AG08395 (cell line): ENCODE measurements at regions not wholly inside any gene's neighbourhood (a gene's known extent, or its start where the extent isn't known, plus 50 kb on each side); places are given as distances from the start of the nearest gene placed in this dataset.
"Not testable (repeated sequence)": the region's sequence is repeated elsewhere in the genome, so short reads cannot be mapped to it uniquely, and the experiment has no call there.

ENCODE experiments used
- DNase-seq: peaks from one replicate; pipeline ENCODE4 v3.0.0; 2012; ENCODE audit warnings: mixed read lengths, low spot score

GRCh38 chr5:18354828-18355227 lies 720.6 kb downstream of the TAF11L14 start:
- DNase-seq: no peak

DNA sequence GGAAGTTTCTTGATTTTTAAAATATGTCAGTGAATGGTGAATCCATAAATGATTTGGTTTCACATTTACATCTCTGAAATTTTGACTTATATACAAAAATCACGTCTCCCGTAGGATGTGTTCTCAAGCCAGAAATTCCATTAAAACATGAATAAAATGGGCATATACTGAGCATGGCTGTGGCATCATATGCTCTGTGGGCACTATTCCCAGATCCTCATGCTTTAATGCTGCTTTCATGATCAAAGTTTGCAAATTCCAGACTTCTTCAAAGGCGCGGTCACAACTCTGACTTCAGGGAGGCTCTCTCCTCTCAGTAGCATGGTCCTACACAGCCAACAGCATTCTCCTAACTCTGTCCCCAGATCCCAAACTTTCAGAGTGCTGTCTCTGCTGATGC lies 723.2 kb downstream of the TAF11L14 start:
- DNase-seq: no peak

DNA sequence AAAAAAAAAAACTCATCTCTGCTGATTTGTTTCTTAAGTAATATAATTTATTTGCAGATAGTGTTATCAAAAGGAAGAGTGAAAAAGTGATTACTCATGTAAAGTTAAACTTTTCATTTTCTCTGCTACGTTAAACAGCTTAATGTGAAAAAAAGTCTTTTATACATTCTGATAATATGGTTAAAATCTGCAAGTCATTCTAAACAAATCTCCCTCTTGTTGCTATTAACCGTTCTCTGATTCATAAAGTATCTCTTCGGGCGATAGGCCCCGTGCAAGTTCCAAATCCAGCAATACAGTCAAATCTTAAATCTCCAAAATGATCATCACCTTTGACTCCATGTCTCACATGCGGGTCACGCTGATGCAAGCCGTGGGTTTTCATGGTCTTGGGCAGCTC lies 732.0 kb downstream of the TAF11L14 start:
- no peak for DNase-seq

DNA sequence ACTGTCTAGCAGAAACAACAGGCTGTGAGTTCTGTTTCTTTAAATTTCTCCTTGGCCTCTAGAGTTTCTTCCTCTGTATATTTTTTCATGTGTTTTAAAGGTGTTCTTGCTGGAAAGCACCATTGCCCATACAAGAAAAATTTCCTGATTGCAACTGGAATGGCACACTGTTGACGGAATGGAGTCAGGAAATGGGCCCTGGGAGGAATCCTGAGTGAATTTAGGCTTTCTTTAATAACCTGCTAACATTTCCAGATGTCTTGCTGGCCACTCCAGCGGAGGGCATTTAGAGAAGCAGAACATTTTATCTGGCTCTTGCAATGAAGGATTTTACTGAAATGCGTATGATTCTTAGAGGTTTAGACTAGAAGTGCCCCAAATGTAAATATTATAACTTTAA lies 736.3 kb downstream of the TAF11L14 start:
- no peak for DNase-seq

GRCh38 chr5:18375641-18376040 lies 741.4 kb downstream of the TAF11L14 start:
- DNase-seq: no peak

DNA sequence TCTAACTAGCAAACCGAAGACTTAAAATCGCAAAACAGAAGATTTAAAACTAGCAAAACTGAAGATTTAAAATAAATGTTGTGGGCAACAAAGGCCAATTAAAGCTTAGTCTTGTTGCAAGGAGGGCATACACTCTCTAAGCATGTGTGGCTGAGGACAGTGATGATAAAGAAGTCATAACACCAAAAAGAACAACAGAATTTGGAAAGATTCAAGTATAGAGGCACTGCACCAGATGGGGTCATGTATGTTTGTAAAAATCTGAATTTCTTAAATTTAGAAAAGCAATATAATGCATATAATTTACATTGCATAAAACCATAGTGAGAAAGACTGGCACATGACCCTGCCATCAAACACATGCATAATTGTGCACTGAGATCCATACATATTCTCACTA lies 743.8 kb downstream of the TAF11L14 start:
- no peak for DNase-seq

- no peak for DNase-seq
Observed at GRCh38 chr5:18379189-18379588, 744.9 kb downstream of the TAF11L14 start.

- DNase-seq: no peak
Observed at GRCh38 chr5:18380729-18381362, 746.6 kb downstream of the TAF11L14 start.

- peak; percentile 21 for DNase-seq
Observed at GRCh38 chr5:18393565-18394442, 759.5 kb downstream of the TAF11L14 start.

- DNase-seq: no peak
Observed at GRCh38 chr5:18394443-18394804, 760.2 kb downstream of the TAF11L14 start.

DNA sequence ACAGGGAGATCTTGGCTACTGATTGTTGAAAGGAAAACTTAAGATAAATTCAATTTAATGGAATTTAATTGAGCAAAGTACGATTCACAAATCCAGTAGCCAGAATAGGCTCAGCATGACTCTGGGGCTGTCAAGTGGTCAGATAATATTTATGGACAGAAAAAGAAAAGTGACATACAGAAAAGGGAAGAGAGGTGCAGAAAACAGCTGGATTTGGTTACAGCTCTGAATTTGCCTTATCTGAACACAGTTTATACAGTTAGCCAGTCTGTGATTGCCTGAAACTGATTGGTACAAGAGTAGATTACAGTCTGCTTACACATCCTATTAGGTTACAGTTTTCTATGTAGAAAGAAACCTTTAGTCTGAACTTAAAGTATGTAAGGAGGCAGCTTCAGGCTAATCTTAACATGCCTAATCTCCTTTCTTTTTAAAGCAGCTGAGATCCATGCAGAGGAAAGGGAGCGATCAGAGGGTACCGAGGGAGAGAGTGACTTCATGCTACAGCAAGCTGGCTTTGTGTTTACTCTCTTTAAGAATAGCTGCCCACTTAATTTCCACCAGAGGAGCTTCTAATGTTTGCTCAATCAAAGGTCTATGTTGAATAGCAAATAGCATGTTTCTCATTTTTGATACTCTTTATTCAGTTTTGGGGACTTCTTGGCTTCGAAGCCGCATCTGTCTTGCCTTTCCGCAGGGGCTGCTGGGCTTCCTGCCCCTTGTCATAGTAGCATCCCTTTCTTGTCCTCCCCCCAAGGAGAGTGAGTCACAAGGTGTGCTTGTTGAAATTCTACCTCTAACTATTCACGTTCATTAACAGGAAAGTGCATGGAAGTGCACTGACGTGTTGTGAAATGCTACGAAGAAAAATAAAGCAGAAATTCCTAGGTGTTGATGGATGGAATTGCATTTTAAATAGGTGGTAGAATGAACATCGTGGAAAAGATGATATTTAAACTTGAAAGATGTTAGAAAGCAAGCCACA lies 761.2 kb downstream of the TAF11L14 start:
- no peak for DNase-seq

GRCh38 chr5:18397371-18397770 lies 763.1 kb downstream of the TAF11L14 start:
- no peak for DNase-seq

DNA sequence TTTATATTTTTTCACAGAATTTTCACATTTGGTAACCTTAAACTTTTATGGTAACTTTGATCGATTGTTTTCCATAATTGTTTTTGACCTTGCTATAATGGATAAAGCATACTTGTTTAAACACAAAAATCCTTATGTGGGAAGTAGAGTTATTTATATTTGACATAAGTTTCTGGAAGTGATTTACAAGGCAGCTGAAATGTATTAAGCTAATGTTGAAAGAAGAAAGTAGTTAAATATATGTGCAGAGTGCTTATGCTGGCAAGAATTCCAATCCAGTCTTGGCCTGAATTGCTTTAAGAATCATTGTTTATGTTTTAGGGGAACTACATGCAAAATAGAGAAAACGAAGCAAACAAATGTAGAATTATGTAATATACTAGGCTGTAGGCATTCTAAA lies 763.6 kb downstream of the TAF11L14 start:
- DNase-seq: no peak

DNA sequence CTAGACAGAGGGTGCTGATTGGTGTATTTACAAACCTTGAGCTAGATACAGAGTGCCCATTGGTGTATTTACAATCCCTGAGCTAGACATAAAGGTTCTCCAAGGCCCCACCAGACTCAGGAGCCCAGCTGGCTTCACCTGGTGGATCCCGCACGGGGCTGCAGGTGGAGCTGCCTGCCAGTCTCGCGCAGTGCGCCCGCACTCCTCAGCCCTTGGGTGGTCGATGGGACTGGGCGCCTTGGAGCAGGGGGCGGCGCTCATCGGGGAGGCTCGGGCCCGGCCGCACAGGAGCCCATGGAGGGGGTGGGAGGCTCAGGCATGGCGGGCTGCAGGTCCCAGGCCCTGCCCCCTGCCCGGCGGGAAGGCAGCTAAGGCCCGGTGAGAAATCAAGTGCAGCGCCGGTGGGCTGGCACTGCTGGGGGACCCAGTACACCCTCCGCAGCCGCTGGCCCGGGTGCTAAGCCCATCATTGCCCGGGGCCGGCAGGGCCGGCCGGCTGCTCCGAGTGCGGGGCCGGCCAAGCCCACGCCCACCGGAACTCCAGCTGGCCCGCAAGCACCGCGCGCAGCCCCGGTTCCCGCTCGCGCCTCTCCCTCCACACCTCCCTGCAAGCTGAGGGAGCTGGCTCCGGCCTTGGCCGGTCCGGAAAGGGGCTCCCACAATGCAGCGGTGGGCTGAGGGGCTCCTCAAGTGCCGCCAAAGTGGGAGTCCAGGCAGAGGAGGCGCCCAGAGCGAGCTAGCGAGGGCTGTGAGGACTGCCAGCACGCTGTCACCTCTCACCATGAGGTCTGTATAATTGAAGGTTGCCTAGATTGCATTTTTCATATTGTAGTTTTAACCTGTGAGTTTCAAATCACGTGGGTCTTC lies 765.4 kb downstream of the TAF11L14 start:
- DNase-seq: not testable (repeated sequence)

GRCh38 chr5:18403141-18403540 lies 768.9 kb downstream of the TAF11L14 start:
- DNase-seq: no peak

DNA sequence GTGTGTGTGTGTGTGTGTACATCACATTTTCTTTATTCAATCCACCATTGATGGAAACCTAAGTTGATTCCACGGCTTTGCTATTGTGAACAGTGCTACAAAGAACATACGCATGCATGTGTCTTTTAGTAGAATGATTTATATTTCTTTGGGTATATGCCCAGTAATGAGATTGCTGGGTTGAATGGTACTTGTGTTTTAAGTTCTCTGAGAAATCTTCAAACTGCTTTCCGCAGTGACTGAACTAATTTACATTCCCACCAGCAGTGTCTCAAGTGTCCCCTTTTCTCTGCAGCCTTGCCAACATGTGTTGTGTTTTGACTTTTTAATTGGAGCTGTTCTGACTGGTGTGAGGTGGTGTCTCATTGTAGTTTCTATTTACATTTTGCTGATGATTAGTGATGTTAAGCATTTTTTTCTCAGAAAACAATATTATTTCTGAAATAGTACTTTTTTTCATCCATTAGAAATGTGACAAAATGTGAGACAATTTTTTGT lies 769.7 kb downstream of the TAF11L14 start:
- no peak for DNase-seq

DNA sequence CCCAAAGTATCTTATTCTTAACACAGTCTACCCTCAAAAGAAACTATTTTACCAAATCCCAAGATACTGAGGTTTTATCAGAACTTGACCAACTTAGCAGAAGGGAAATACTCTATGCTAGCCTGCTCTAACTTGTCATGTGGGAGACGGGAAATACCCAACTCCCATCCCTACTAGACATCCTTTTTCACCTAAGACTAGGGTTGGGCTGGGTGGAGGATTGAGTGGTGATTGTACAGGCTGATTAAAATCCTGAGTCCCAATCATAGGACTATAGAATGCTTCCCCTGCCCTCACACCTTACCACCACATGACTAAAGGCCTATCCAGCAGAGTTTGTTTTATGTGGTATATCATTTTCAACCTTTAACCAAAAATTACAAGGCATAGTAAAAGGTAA lies 786.5 kb downstream of the TAF11L14 start:
- DNase-seq: no peak

- DNase-seq: no peak
Observed at GRCh38 chr5:18433336-18433735, 799.1 kb downstream of the TAF11L14 start.

DNA sequence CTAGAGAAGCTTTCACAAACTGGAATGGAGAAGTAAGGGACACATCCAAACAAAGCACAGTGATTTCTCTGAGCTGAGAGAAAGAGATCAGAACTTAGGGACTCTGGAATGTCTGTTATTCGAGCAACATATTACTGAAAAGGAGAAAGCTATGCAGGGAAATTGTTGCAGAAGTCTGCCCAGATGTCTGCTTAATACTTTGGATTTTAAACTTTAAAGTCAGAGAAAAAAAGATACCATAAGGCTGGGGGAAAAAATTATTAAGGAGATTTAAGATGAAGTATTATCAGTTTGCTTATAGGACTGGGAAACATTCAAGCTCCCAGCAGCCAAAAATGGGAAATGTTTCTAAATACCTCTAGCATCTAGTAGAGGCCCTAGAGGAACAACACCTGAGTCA lies 803.9 kb downstream of the TAF11L14 start:
- DNase-seq: no peak

DNA sequence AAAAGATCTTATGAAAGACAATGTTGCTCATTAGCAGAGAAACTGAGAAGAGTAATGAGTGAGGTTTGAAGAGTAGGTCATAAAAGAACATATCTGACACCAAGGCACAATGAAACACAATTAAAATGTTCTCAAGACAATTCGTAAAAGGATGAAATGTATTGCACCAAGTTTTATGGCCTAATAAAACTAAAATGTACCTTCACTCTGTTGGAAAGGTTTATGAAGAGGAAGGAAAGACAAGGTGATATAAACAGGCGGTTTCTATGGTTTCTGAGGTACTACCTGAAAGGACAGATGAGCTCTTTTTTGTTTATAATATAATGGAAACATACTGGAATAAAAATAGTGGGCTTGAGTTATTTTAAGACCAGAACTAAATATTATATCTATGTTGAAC lies 821.3 kb downstream of the TAF11L14 start:
- no peak for DNase-seq

- no peak for DNase-seq
Observed at GRCh38 chr5:18457255-18457654, 823.0 kb downstream of the TAF11L14 start.
